ENCODE measurements at regions not wholly inside any gene's neighbourhood (a gene's known extent, or its start where the extent isn't known, plus 50 kb on each side); places are given as distances from the start of the nearest gene placed in this dataset.
"Not testable (repeated sequence)": the region's sequence is repeated elsewhere in the genome, so short reads cannot be mapped to it uniquely, and the experiment has no call there.

DNA sequence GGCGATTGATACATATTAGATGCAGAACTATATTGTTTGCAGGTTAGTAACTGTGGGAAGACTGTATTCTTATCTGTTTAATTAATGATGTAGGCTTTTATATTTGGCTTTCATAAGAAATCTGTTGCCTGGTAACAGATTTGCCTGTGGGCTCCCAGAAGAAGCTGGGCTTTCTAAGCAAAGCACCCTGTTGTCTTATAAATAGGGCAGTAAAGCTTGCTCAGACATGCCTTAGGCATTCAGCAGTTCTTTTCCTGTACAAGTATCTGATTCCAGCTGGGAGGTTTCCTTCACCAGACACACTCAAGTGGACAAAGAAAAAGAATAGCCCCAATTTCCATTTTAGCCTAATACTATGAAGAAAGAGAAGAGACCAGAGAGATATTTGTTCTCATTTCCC lies 524.0 kb downstream of the LRRIQ3 start:
- TF ChIP-seq, protein P1, sequence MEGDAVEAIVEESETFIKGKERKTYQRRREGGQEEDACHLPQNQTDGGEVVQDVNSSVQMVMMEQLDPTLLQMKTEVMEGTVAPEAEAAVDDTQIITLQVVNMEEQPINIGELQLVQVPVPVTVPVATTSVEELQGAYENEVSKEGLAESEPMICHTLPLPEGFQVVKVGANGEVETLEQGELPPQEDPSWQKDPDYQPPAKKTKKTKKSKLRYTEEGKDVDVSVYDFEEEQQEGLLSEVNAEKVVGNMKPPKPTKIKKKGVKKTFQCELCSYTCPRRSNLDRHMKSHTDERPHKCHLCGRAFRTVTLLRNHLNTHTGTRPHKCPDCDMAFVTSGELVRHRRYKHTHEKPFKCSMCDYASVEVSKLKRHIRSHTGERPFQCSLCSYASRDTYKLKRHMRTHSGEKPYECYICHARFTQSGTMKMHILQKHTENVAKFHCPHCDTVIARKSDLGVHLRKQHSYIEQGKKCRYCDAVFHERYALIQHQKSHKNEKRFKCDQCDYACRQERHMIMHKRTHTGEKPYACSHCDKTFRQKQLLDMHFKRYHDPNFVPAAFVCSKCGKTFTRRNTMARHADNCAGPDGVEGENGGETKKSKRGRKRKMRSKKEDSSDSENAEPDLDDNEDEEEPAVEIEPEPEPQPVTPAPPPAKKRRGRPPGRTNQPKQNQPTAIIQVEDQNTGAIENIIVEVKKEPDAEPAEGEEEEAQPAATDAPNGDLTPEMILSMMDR (IDR thresholded peaks at IDR 0.05; ENCODE audit: insufficient read depth, low read depth, low read length) = no peak
- H3K36me3 ChIP-seq (ENCODE audit: control insufficient read depth, insufficient read depth, low read length) = no peaks in the 10 kb centered on the region
- H3K4me3 ChIP-seq (ENCODE audit: low read depth, low read length) = no peak overlapping the region
- CTCF ChIA-PET = interaction anchor here (0.6 to 1.0 kb wide), 3 partner anchors 9 to 1440 kb away, joined by 3 to 4 read pairs (median 3); no protein-coding TSS in a partner anchor
- no peak for DNase-seq (ENCODE audit: low read depth)
- POLR2A ChIA-PET = no interaction called here
- H3K27me3 ChIP-seq (ENCODE audit: control insufficient read depth, insufficient read depth, low read length) = no peaks in the 10 kb centered on the region

GRCh38 chr1:73671530-73671929 lies 526.4 kb downstream of the LRRIQ3 start:
- Histone ChIP-seq H3K4me3 (ENCODE audit: low read depth, low read length) (no peak overlapping the region), H3K27me3 (ENCODE audit: control insufficient read depth, insufficient read depth, low read length) (no peaks in the 10 kb centered on the region), H3K36me3 (ENCODE audit: control insufficient read depth, insufficient read depth, low read length) (no peaks in the 10 kb centered on the region)
- ChIA-PET CTCF (no interaction called here), POLR2A (no interaction called here)
- DNase-seq (ENCODE audit: low read depth) = no peak
- TF ChIP-seq, protein P1 (IDR thresholded peaks at IDR 0.05; ENCODE audit: insufficient read depth, low read depth, low read length) = no peak

DNA sequence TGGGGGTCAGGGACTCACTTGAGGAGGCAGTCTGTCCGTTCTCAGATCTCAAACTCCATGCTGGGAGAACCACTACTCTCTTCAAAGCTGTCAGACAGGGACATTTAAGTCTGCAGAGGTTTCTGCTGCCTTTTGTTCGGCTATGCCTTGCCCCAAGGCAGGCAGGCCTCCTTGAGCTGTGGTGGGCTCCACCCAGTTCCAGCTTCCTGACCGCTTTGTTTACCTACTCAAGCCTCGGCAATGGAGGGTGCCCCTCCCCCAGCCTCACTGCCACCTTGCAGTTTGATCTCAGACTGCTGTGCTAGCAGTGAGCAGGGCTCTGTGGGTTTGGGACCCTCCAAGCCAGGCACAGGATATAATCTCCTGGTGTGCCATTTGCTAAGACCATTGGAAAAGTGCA lies 530.0 kb downstream of the LRRIQ3 start:
- H3K27me3 ChIP-seq (ENCODE audit: control insufficient read depth, insufficient read depth, low read length); DNase-seq (ENCODE audit: low read depth); CTCF ChIA-PET; H3K36me3 ChIP-seq (ENCODE audit: control insufficient read depth, insufficient read depth, low read length); H3K4me3 ChIP-seq (ENCODE audit: low read depth, low read length); POLR2A ChIA-PET: not testable (repeated sequence)

DNA sequence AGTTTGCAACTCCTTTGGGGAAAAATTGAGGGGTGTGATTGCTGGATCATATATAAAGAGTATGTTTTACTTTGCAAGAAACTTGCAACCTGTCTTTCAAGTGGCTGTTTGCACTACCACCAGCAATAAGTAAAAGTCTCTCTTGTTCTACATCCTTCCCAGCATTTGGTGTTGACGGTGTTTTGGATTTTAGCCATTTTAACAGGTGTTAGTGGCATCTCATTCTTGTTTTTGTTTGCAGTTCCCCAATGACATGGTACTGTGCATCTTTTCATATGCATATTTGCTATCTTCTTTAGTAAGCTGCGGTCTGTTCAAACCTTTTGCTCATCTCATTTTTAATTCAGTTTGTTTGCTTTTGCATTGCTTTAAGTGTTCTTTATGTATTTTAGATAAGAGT lies 535.5 kb downstream of the LRRIQ3 start:
- POLR2A ChIA-PET = no interaction called here
- TF ChIP-seq, protein P1 (IDR thresholded peaks at IDR 0.05; ENCODE audit: insufficient read depth, low read depth, low read length) = no peak
- H3K27me3 ChIP-seq (ENCODE audit: control insufficient read depth, insufficient read depth, low read length) = no peaks in the 10 kb centered on the region
- no peak overlapping the region for H3K4me3 ChIP-seq (ENCODE audit: low read depth, low read length)
- no peaks in the 10 kb centered on the region for H3K36me3 ChIP-seq (ENCODE audit: control insufficient read depth, insufficient read depth, low read length)
- CTCF ChIA-PET = no interaction called here
- DNase-seq (ENCODE audit: low read depth) = no peak

GRCh38 chr1:73659136-73659535 lies 538.8 kb downstream of the LRRIQ3 start:
- ChIA-PET CTCF (interaction anchor here (0.6 to 1.1 kb wide), 2 partner anchors 8 to 59 kb away, joined by 3 read pairs; no protein-coding TSS in a partner anchor), POLR2A (no interaction called here)
- TF ChIP-seq, protein P1 (IDR thresholded peaks at IDR 0.05; ENCODE audit: insufficient read depth, low read depth, low read length) = no peak
- H3K27me3 ChIP-seq (ENCODE audit: control insufficient read depth, insufficient read depth, low read length) = no peaks in the 10 kb centered on the region
- DNase-seq (ENCODE audit: low read depth) = no peak
- no peaks in the 10 kb centered on the region for H3K36me3 ChIP-seq (ENCODE audit: control insufficient read depth, insufficient read depth, low read length)
- H3K4me3 ChIP-seq (ENCODE audit: low read depth, low read length) = no peak overlapping the region

- Histone ChIP-seq H3K36me3 (ENCODE audit: control insufficient read depth, insufficient read depth, low read length) (no peaks in the 10 kb centered on the region), H3K27me3 (ENCODE audit: control insufficient read depth, insufficient read depth, low read length) (no peaks in the 10 kb centered on the region), H3K4me3 (ENCODE audit: low read depth, low read length) (no peak overlapping the region)
- DNase-seq (ENCODE audit: low read depth) = no peak
- CTCF ChIA-PET = no interaction called here
- TF ChIP-seq, protein P1 (IDR thresholded peaks at IDR 0.05; ENCODE audit: insufficient read depth, low read depth, low read length) = no peak
- POLR2A ChIA-PET = no interaction called here
These were observed 543.3 kb downstream of the LRRIQ3 start for GRCh38 chr1:73654714-73655113.

Measured in BJ (cell line).